ENCODE measurements at regions not wholly inside any gene's neighbourhood (a gene's known extent, or its start where the extent isn't known, plus 50 kb on each side); places are given as distances from the start of the nearest gene placed in this dataset.
"Not testable (repeated sequence)": the region's sequence is repeated elsewhere in the genome, so short reads cannot be mapped to it uniquely, and the experiment has no call there.

- Mint-ChIP-seq H3K4me3 (no peak overlapping the region), H3K9me3 (no peaks in the 10 kb centered on the region), H3K27ac (no peak overlapping the region), H3K27me3 (no peaks in the 10 kb centered on the region), H3K36me3 (no peaks in the 10 kb centered on the region), H3K4me1 (peaks cover 18% of the 10 kb centered on the region)
- ATAC-seq, result no peak
These were observed 185.4 kb upstream of the E2F8 start for GRCh38 chr11:19426011-19426755.

- peaks cover 10% of the 10 kb centered on the region for H3K4me1 Mint-ChIP-seq
These were observed 181.5 kb upstream of the E2F8 start for GRCh38 chr11:19422276-19422675.

GRCh38 chr11:19420868-19421533 is 180.3 kb upstream of the E2F8 start:
- H3K27me3 Mint-ChIP-seq, result no peaks in the 10 kb centered on the region
- H3K36me3 Mint-ChIP-seq, result no peaks in the 10 kb centered on the region
- no peak overlapping the region for H3K4me3 Mint-ChIP-seq
- no peak overlapping the region for H3K27ac Mint-ChIP-seq
- peak; percentile 52 for ATAC-seq
- peaks cover 5% of the 10 kb centered on the region for H3K4me1 Mint-ChIP-seq
- H3K9me3 Mint-ChIP-seq, result no peaks in the 10 kb centered on the region

More at GRCh38 chr11:19422276-19422675, 181.5 kb upstream of the E2F8 start:
- Mint-ChIP-seq H3K27me3 (no peaks in the 10 kb centered on the region), H3K4me3 (no peak overlapping the region), H3K36me3 (no peaks in the 10 kb centered on the region), H3K27ac (no peak overlapping the region), H3K9me3 (no peaks in the 10 kb centered on the region)
- no peak for ATAC-seq

- Mint-ChIP-seq H3K27ac (no peak overlapping the region), H3K36me3 (no peaks in the 10 kb centered on the region), H3K27me3 (no peaks in the 10 kb centered on the region), H3K4me3 (no peak overlapping the region), H3K9me3 (peaks cover 2% of the 10 kb centered on the region), H3K4me1 (no peaks in the 10 kb centered on the region)
- ATAC-seq, result no peak
These were observed 179.1 kb upstream of the E2F8 start for GRCh38 chr11:19419808-19420207.

- H3K27ac Mint-ChIP-seq, result no peak overlapping the region
- no peaks in the 10 kb centered on the region for H3K27me3 Mint-ChIP-seq
- peak; percentile 51 for ATAC-seq
- H3K4me1 Mint-ChIP-seq, result no peaks in the 10 kb centered on the region
- no peak overlapping the region for H3K4me3 Mint-ChIP-seq
- H3K36me3 Mint-ChIP-seq, result no peaks in the 10 kb centered on the region
- peaks cover 3% of the 10 kb centered on the region for H3K9me3 Mint-ChIP-seq
These were observed 178.4 kb upstream of the E2F8 start for GRCh38 chr11:19419021-19419750.

GRCh38 chr11:19418221-19418620 is 177.5 kb upstream of the E2F8 start:
- H3K4me3 Mint-ChIP-seq, result no peak overlapping the region
- H3K27ac Mint-ChIP-seq, result no peak overlapping the region
- H3K4me1 Mint-ChIP-seq, result no peaks in the 10 kb centered on the region
- H3K9me3 Mint-ChIP-seq, result peaks cover 3% of the 10 kb centered on the region
- peaks cover 2% of the 10 kb centered on the region for H3K27me3 Mint-ChIP-seq
- H3K36me3 Mint-ChIP-seq, result no peaks in the 10 kb centered on the region
- no peak for ATAC-seq

GRCh38 chr11:19412070-19412469 is 171.3 kb upstream of the E2F8 start:
- Mint-ChIP-seq H3K27ac (peak overlapping the region; percentile 36), H3K4me1 (peaks cover 19% of the 10 kb centered on the region)
- H3K9me3 Mint-ChIP-seq, H3K36me3 Mint-ChIP-seq, H3K4me3 Mint-ChIP-seq, ATAC-seq, H3K27me3 Mint-ChIP-seq: not testable (repeated sequence)

- no peak overlapping the region for H3K4me3 Mint-ChIP-seq
- H3K9me3 Mint-ChIP-seq, result peaks cover 3% of the 10 kb centered on the region
- no peaks in the 10 kb centered on the region for H3K36me3 Mint-ChIP-seq
- no peak overlapping the region for H3K27ac Mint-ChIP-seq
- H3K27me3 Mint-ChIP-seq, result peaks cover 8% of the 10 kb centered on the region
- ATAC-seq, result peak; percentile 48
- H3K4me1 Mint-ChIP-seq, result peaks cover 19% of the 10 kb centered on the region
These were observed 169.3 kb upstream of the E2F8 start for GRCh38 chr11:19410032-19410431.

- H3K36me3 Mint-ChIP-seq, result no peaks in the 10 kb centered on the region
These were observed 168.6 kb upstream of the E2F8 start for GRCh38 chr11:19409307-19409706.

GRCh38 chr11:19407677-19408270 is 167.0 kb upstream of the E2F8 start:
- no peaks in the 10 kb centered on the region for H3K9me3 Mint-ChIP-seq
- H3K4me1 Mint-ChIP-seq, result peaks cover 19% of the 10 kb centered on the region
- H3K27ac Mint-ChIP-seq, result no peak overlapping the region
- peaks cover 2% of the 10 kb centered on the region for H3K27me3 Mint-ChIP-seq
- no peak overlapping the region for H3K4me3 Mint-ChIP-seq
- H3K36me3 Mint-ChIP-seq, result no peaks in the 10 kb centered on the region
- no peak for ATAC-seq

More at GRCh38 chr11:19409307-19409706, 168.6 kb upstream of the E2F8 start:
- Mint-ChIP-seq H3K4me3 (no peak overlapping the region), H3K4me1 (peaks cover 19% of the 10 kb centered on the region), H3K27ac (no peak overlapping the region), H3K27me3 (peaks cover 8% of the 10 kb centered on the region), H3K9me3 (no peaks in the 10 kb centered on the region)
- no peak for ATAC-seq

- no peak overlapping the region for H3K27ac Mint-ChIP-seq
- H3K4me1 Mint-ChIP-seq, result peaks cover 12% of the 10 kb centered on the region
- no peaks in the 10 kb centered on the region for H3K36me3 Mint-ChIP-seq
- H3K27me3 Mint-ChIP-seq, result no peaks in the 10 kb centered on the region
- no peaks in the 10 kb centered on the region for H3K9me3 Mint-ChIP-seq
- no peak overlapping the region for H3K4me3 Mint-ChIP-seq
- no peak for ATAC-seq
These were observed 165.2 kb upstream of the E2F8 start for GRCh38 chr11:19405966-19406365.

GRCh38 chr11:19404787-19405186 is 164.0 kb upstream of the E2F8 start:
- no peaks in the 10 kb centered on the region for H3K36me3 Mint-ChIP-seq
- no peak overlapping the region for H3K4me3 Mint-ChIP-seq
- no peak overlapping the region for H3K27ac Mint-ChIP-seq
- H3K9me3 Mint-ChIP-seq, result no peaks in the 10 kb centered on the region
- H3K27me3 Mint-ChIP-seq, result no peaks in the 10 kb centered on the region
- peaks cover 2% of the 10 kb centered on the region for H3K4me1 Mint-ChIP-seq
- no peak for ATAC-seq

GRCh38 chr11:19403196-19403895 is 162.6 kb upstream of the E2F8 start:
- H3K4me3 Mint-ChIP-seq, result no peak overlapping the region
- no peak for ATAC-seq
- H3K4me1 Mint-ChIP-seq, result no peaks in the 10 kb centered on the region
- H3K36me3 Mint-ChIP-seq, result no peaks in the 10 kb centered on the region
- H3K27ac Mint-ChIP-seq, result no peak overlapping the region
- no peaks in the 10 kb centered on the region for H3K9me3 Mint-ChIP-seq
- H3K27me3 Mint-ChIP-seq, result no peaks in the 10 kb centered on the region

- H3K9me3 Mint-ChIP-seq, result no peaks in the 10 kb centered on the region
- H3K27ac Mint-ChIP-seq, result no peak overlapping the region
- ATAC-seq, result no peak
- no peak overlapping the region for H3K4me3 Mint-ChIP-seq
- no peaks in the 10 kb centered on the region for H3K4me1 Mint-ChIP-seq
- no peaks in the 10 kb centered on the region for H3K36me3 Mint-ChIP-seq
- no peaks in the 10 kb centered on the region for H3K27me3 Mint-ChIP-seq
These were observed 159.6 kb upstream of the E2F8 start for GRCh38 chr11:19400296-19400695.
